ENCODE measurements at regions not wholly inside any gene's neighbourhood (a gene's known extent, or its start where the extent isn't known, plus 50 kb on each side); places are given as distances from the start of the nearest gene placed in this dataset.

DNA sequence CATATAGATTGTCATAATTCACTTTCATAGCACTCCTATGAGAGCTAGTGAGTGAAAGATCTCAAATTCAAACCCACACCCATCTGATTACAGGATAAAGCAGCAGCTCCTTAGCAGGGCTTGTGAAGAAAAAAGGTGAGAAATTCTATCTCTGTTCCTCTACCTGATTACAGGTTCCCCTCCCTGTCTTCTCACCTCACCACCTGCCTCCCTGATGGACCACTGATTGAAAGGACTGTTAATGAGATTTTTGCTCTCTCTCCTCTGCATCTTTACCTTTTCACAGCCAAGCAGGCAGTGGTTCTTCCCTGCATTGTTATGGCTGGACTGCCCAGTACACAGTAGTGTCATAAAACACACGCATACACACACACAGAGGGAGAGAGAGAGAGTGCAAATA lies 228.5 kb downstream of the MTERF1 start:
- Histone ChIP-seq H3F3A (ENCODE audit: insufficient read depth, low read length, poor library complexity, severe bottlenecking) (no peaks in the 10 kb centered on the region), H3K9me3 (ENCODE audit: low read length) (no peaks in the 10 kb centered on the region), H4K20me1 (ENCODE audit: insufficient read depth) (no peaks in the 10 kb centered on the region), H2AFZ (ENCODE audit: low read depth, low read length) (no peak overlapping the region), H3K4me2 (ENCODE audit: low read length) (no peak overlapping the region), H3K9me2 (ENCODE audit: insufficient read depth, low read length) (no peaks in the 10 kb centered on the region), H3K36me3 (ENCODE audit: insufficient read depth, low read length) (no peaks in the 10 kb centered on the region), H3K79me2 (replicated peaks; ENCODE audit: insufficient read depth, low read length) (no peaks in the 10 kb centered on the region), H3K9ac (ENCODE audit: low read length) (no peak overlapping the region), H3K4me3 (ENCODE audit: low read length) (no peak overlapping the region), H3K27ac (ENCODE audit: low read length) (no peak overlapping the region), H3K27me3 (ENCODE audit: insufficient read depth, low read depth, low read length) (no peaks in the 10 kb centered on the region)
- TF ChIP-seq RAD21 (conservative IDR thresholded peaks at IDR 0.05) (no peak), EP300 (conservative IDR thresholded peaks at IDR 0.05; ENCODE audit: poor library complexity, severe bottlenecking) (no peak), MXI1 (conservative IDR thresholded peaks at IDR 0.05; ENCODE audit: poor library complexity, severe bottlenecking) (no peak), CTCF (IDR thresholded peaks at IDR 0.05; ENCODE audit: poor library complexity, severe bottlenecking) (no peak), POLR2AphosphoS5 (IDR thresholded peaks at IDR 0.05) (no peak), TAF1 (IDR thresholded peaks at IDR 0.05; ENCODE audit: low read depth) (no peak), SMC3 (conservative IDR thresholded peaks at IDR 0.05; ENCODE audit: poor library complexity) (no peak), EZH2 (IDR thresholded peaks at IDR 0.05; ENCODE audit: borderline replicate concordance, insufficient read depth, low read length, poor library complexity, severe bottlenecking) (no peak)
- TF ChIP-seq, protein P1, sequence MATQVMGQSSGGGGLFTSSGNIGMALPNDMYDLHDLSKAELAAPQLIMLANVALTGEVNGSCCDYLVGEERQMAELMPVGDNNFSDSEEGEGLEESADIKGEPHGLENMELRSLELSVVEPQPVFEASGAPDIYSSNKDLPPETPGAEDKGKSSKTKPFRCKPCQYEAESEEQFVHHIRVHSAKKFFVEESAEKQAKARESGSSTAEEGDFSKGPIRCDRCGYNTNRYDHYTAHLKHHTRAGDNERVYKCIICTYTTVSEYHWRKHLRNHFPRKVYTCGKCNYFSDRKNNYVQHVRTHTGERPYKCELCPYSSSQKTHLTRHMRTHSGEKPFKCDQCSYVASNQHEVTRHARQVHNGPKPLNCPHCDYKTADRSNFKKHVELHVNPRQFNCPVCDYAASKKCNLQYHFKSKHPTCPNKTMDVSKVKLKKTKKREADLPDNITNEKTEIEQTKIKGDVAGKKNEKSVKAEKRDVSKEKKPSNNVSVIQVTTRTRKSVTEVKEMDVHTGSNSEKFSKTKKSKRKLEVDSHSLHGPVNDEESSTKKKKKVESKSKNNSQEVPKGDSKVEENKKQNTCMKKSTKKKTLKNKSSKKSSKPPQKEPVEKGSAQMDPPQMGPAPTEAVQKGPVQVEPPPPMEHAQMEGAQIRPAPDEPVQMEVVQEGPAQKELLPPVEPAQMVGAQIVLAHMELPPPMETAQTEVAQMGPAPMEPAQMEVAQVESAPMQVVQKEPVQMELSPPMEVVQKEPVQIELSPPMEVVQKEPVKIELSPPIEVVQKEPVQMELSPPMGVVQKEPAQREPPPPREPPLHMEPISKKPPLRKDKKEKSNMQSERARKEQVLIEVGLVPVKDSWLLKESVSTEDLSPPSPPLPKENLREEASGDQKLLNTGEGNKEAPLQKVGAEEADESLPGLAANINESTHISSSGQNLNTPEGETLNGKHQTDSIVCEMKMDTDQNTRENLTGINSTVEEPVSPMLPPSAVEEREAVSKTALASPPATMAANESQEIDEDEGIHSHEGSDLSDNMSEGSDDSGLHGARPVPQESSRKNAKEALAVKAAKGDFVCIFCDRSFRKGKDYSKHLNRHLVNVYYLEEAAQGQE (IDR thresholded peaks at IDR 0.05; ENCODE audit: borderline replicate concordance), result no peak

GRCh38 chr7:91653286-91653685 lies 227.2 kb downstream of the MTERF1 start:
- no peak for TF ChIP-seq RAD21 (conservative IDR thresholded peaks at IDR 0.05)
- TF ChIP-seq EP300 (conservative IDR thresholded peaks at IDR 0.05; ENCODE audit: poor library complexity, severe bottlenecking), result no peak
- TF ChIP-seq EZH2 (IDR thresholded peaks at IDR 0.05; ENCODE audit: borderline replicate concordance, insufficient read depth, low read length, poor library complexity, severe bottlenecking), result no peak
- TF ChIP-seq MXI1 (conservative IDR thresholded peaks at IDR 0.05; ENCODE audit: poor library complexity, severe bottlenecking), result no peak
- TF ChIP-seq, protein P1 (IDR thresholded peaks at IDR 0.05; ENCODE audit: borderline replicate concordance), result no peak
- TF ChIP-seq TAF1 (IDR thresholded peaks at IDR 0.05; ENCODE audit: low read depth), result no peak
- TF ChIP-seq POLR2AphosphoS5 (IDR thresholded peaks at IDR 0.05), result no peak
- no peak for TF ChIP-seq CTCF (IDR thresholded peaks at IDR 0.05; ENCODE audit: poor library complexity, severe bottlenecking)

More at GRCh38 chr7:91653286-91653685, 227.2 kb downstream of the MTERF1 start:
- no peaks in the 10 kb centered on the region for H3K36me3 ChIP-seq (ENCODE audit: insufficient read depth, low read length)
- H3K9me3 ChIP-seq (ENCODE audit: low read length), result no peaks in the 10 kb centered on the region
- H3K79me2 ChIP-seq (replicated peaks; ENCODE audit: insufficient read depth, low read length), result no peaks in the 10 kb centered on the region
- H3K9ac ChIP-seq (ENCODE audit: low read length), result no peak overlapping the region
- no peaks in the 10 kb centered on the region for H3K9me2 ChIP-seq (ENCODE audit: insufficient read depth, low read length)
- no peak overlapping the region for H2AFZ ChIP-seq (ENCODE audit: low read depth, low read length)
- no peaks in the 10 kb centered on the region for H4K20me1 ChIP-seq (ENCODE audit: insufficient read depth)
- H3K4me3 ChIP-seq (ENCODE audit: low read length), result no peak overlapping the region
- no peak overlapping the region for H3K27ac ChIP-seq (ENCODE audit: low read length)
- no peaks in the 10 kb centered on the region for H3K27me3 ChIP-seq (ENCODE audit: insufficient read depth, low read depth, low read length)
- no peaks in the 10 kb centered on the region for H3F3A ChIP-seq (ENCODE audit: insufficient read depth, low read length, poor library complexity, severe bottlenecking)
- H3K4me2 ChIP-seq (ENCODE audit: low read length), result no peak overlapping the region

Data from neural cell (in vitro differentiated cells).